Tibial nerve (tissue), 4 donors: ENCODE measurements at regions not wholly inside any gene's neighbourhood (a gene's known extent, or its start where the extent isn't known, plus 50 kb on each side); places are given as distances from the start of the nearest gene placed in this dataset.
"Not testable (repeated sequence)": the region's sequence is repeated elsewhere in the genome, so short reads cannot be mapped to it uniquely, and the experiment has no call there.

Experiments
- DNase-seq, 2 donors: peaks; one replicate each; pipeline ENCODE4 v3.0.0-alpha.2; 2019; ENCODE audit warnings: low spot score in 2 of 2
- H3K27ac ChIP-seq, 4 donors: fragments of 200-600 bp; sonication (generic) in 3 of 4; one replicate each; pipeline ENCODE4 v1.5.1; 2017 to 2019; ENCODE audit warnings: mild to moderate bottlenecking in 1 of 4
- H3K27me3 ChIP-seq, 2 donors: fragments of 200-600 bp; sonication (generic) in 1 of 2; one replicate each; pipeline versions ENCODE4 v1.5.1 to v1.6.0; 2017 to 2019
- H3K36me3 ChIP-seq, 3 donors: fragments of 200-600 bp; sonication (generic); one replicate each; pipeline ENCODE4 v1.5.1; 2018 to 2019
- H3K4me1 ChIP-seq, 4 donors: fragments of 200-600 bp; sonication (generic) in 3 of 4; one replicate each; pipeline ENCODE4 v1.5.1; 2017 to 2019
- H3K4me3 ChIP-seq, 4 donors: fragments of 200-600 bp; sonication (generic) in 3 of 4; one replicate each; pipeline ENCODE4 v1.5.1; 2017 to 2019; ENCODE audit warnings: mild to moderate bottlenecking in 1 of 4, moderate library complexity in 1 of 4
- H3K9me3 ChIP-seq, 4 donors: fragments of 200-600 bp; sonication (generic) in 3 of 4; one replicate each; pipeline ENCODE4 v1.5.1; 2017 to 2019
- EP300 ChIP-seq, 2 donors: sonication (generic); formaldehyde crosslinking; IDR thresholded peaks; one replicate each; pipeline ENCODE4 v1.6.1; 2017; ENCODE audit warnings: antibody characterized with exemption in 2 of 2, mild to moderate bottlenecking in 1 of 2
- POLR2A ChIP-seq, 2 donors: fragments of 450-650 bp; IDR thresholded peaks; one replicate each; pipeline ENCODE4 v1.6.1; 2017; ENCODE audit warnings: antibody characterized with exemption in 2 of 2, mild to moderate bottlenecking in 2 of 2, moderate library complexity in 2 of 2
- WGBS, 2 donors: methylation state at CpG; one replicate each; pipeline ENCODE4 v1.1.5; 2018; 5-methylcytosine and 5-hydroxymethylcytosine counted together
- TF ChIP-seq, protein P1 (sequence below), 5 experiments: fragments of 200-600 bp in 3 of 5; fragments of 450-650 bp in 2 of 5; sonication (generic) in 3 of 5; IDR thresholded peaks; one replicate each; pipeline ENCODE4 v1.5.1; 2016 to 2019; ENCODE audit warnings: antibody characterized with exemption in 5 of 5, mild to moderate bottlenecking in 3 of 5, moderate library complexity in 2 of 5

DNA sequence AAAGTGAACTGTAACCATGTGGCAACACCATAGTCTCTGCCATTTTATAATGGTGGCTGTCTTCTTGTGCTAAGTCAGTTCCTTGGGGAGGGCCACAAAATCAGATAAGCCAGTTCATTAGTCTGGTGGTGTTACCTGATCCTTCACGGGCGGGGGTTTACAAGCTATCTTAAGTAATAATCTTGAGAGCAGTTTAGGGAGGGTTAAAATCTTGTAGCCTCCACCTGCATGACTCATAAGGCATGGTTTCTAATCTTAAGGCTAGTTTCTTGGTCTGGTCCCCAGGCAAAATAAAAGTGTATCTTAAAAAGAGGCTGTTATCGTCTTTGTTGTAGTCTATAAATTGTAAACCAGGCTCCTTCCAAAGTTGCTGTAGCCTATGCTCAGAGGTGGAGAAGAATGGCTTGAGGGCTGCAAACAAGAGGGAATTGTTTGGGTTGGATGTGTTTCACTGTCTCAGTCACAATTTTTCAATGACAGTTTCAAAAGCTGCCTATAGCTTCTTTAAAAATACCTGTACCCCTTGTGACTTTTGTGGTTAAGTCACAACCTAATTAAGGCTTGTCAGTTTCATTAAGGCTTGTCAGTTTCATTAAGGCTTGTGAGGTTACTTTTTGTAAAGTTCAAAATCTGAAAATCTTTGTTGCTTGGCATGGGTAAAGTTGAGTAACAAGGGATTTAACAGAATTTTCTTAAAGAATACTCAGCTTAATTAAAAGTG lies 135.7 kb downstream of the RPS4Y2 start:
- no peaks in the 10 kb centered on the region for H3K9me3 ChIP-seq
- TF ChIP-seq, protein P1, sequence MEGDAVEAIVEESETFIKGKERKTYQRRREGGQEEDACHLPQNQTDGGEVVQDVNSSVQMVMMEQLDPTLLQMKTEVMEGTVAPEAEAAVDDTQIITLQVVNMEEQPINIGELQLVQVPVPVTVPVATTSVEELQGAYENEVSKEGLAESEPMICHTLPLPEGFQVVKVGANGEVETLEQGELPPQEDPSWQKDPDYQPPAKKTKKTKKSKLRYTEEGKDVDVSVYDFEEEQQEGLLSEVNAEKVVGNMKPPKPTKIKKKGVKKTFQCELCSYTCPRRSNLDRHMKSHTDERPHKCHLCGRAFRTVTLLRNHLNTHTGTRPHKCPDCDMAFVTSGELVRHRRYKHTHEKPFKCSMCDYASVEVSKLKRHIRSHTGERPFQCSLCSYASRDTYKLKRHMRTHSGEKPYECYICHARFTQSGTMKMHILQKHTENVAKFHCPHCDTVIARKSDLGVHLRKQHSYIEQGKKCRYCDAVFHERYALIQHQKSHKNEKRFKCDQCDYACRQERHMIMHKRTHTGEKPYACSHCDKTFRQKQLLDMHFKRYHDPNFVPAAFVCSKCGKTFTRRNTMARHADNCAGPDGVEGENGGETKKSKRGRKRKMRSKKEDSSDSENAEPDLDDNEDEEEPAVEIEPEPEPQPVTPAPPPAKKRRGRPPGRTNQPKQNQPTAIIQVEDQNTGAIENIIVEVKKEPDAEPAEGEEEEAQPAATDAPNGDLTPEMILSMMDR (IDR thresholded peaks at IDR 0.05): no peak
- TF ChIP-seq POLR2A (IDR thresholded peaks at IDR 0.05): no peak
- no peak for TF ChIP-seq EP300 (IDR thresholded peaks at IDR 0.05)
- no peaks in the 10 kb centered on the region for H3K27me3 ChIP-seq
- H3K4me3 ChIP-seq: no peak overlapping the region
- H3K4me1 ChIP-seq: no peaks in the 10 kb centered on the region
- DNase-seq: no peak
- H3K36me3 ChIP-seq: no peaks in the 10 kb centered on the region
- WGBS, 2 donors: 86% methylated on average over 3 of the region's 3 CpGs; no CpG with 5 or more reads in 1 of the 2 donors
- H3K27ac ChIP-seq: no peak overlapping the region

DNA sequence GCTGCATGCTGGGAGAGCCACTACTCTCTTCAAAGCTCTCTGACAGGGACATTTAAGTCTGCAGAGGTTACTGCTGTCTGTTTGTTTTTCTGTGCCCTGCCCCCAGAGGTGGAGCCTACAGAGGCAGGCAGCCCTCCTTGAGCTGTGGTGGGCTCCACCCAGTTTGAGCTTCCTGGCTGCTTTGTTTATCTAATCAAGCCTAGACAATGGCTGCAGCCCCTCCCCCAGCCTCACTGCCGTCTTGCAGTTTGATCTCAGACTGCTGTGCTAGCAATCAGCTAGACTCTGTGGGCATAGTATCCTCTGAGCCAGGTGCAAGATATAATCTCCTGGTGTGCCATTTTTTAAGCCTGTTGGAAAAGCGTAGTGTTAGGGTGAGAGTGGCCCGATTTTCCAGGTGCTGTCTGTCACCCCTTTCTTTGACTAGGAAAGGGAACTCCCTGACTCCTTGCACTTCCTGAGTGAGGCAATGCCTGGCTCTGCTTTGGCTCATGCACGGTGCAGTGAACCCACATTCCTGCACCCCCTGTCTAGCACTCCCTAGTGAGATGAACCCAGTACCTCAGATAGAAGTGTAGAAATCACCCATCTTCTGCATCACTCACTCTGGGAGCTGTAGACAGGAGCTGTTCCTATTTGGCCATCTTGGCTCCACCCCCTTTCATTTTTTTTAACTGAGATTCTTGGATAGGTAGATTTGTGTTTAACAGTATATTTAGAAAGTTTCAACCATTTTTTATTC lies 169.6 kb downstream of the RPS4Y2 start:
- WGBS, 2 donors: 73% methylated on average over 4 of the region's 4 CpGs; no CpG with 5 or more reads in 1 of the 2 donors
- not testable (repeated sequence) for H3K36me3 ChIP-seq, DNase-seq, H3K27me3 ChIP-seq, H3K4me3 ChIP-seq, H3K4me1 ChIP-seq, H3K27ac ChIP-seq, H3K9me3 ChIP-seq

DNA sequence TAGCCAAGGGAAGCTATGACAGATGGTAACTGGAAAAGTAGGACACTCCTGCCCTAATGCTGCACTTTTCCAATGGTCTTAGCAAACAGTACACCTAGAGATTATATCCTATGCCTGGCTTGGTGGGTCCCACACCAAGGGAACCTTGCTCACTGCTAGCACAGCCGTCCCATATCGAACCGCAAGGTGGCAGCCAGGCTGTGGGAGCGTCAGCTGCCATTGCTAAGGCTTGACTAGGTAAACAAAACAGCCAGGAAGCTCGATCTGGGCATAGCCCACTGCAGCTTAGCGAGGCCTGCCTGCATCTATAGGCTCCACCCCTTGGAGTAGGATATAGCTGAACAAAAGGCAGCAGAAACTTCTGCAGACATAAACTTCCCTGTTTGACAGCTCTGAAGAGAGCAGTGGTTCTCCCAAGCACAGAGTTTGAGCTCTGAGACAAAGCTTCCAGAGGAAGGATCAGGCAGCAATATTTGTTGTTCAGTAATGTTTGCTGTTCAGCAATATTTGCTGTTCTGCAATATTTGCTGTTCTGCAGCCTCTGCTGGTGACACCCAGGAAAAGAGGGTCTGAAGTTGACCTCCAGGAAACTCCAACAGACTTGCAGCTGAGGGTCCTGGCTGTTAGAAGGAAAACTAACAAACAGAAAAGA lies 173.9 kb downstream of the RPS4Y2 start:
- DNase-seq: no peak
- TF ChIP-seq POLR2A (IDR thresholded peaks at IDR 0.05) (no peak), EP300 (IDR thresholded peaks at IDR 0.05) (no peak)
- TF ChIP-seq, protein P1 (IDR thresholded peaks at IDR 0.05): no peak
- Histone ChIP-seq H3K27ac (no peak overlapping the region), H3K4me3 (no peak overlapping the region), H3K4me1 (no peaks in the 10 kb centered on the region), H3K27me3 (no peaks in the 10 kb centered on the region), H3K36me3 (no peaks in the 10 kb centered on the region), H3K9me3 (peaks cover 0 to 4% (median 0%) of the 10 kb centered on the region in 4 donors)
- 64% methylated on average over 4 of the region's 6 CpGs; no CpG with 5 or more reads in 1 of the 2 donors for WGBS, 2 donors

DNA sequence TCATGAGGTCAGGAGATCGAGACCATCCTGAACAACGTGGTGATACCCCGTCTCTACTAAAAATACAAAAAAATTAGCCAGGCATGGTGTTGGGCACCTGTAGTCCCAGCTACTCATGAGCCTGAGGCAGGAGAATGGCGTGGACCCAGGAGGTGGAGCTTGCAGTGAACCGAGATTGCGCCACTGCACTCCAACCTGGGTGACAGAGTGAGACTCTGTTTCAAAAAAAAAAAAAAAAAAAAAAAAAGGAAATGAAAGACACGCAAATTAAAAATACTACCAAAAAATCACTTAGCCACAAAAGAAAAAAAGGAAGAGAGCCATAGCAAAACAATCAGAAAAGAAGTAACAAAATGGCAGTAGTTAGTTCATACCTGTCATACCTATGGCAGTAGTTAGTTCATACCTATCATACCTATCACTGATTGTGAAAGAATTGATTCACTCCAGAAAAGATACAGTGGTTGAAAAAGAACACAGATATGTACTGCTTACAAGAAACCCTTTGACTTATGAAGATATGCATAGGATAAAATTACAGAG lies 180.9 kb downstream of the RPS4Y2 start:
- not testable (repeated sequence) for H3K4me1 ChIP-seq, H3K27me3 ChIP-seq, H3K9me3 ChIP-seq, H3K27ac ChIP-seq, H3K36me3 ChIP-seq, DNase-seq, H3K4me3 ChIP-seq
- WGBS, 2 donors: 75% methylated on average over 7 of the region's 7 CpGs; no CpG with 5 or more reads in 1 of the 2 donors

DNA sequence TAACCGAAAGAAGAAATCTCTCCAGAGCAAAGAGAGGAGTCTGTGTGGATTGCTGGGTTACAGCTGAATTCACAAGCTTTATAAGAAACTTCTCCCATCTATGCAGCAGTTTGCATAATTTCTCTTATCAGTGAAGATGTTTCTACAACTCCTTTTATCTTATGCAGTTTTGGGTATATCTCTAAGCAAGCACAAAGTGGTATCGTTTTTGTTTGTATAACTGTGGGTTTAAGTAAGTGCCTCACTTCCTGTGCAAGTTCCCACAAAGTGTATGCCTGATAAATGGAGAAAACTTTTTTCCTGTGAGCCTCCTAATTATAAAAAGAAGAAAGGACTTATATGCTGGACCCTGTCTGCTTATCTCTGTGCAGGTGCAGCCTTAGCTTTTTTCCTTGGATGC lies 205.6 kb downstream of the RPS4Y2 start:
- Histone ChIP-seq H3K9me3 (no peaks in the 10 kb centered on the region), H3K4me1 (no peaks in the 10 kb centered on the region), H3K27ac (no peak overlapping the region), H3K4me3 (no peak overlapping the region), H3K27me3 (no peaks in the 10 kb centered on the region), H3K36me3 (no peaks in the 10 kb centered on the region)
- TF ChIP-seq, protein P1 (IDR thresholded peaks at IDR 0.05): no peak
- no peak for TF ChIP-seq POLR2A (IDR thresholded peaks at IDR 0.05)
- no peak for TF ChIP-seq EP300 (IDR thresholded peaks at IDR 0.05)
- 81% methylated on average over 2 of the region's 2 CpGs; no CpG with 5 or more reads in 1 of the 2 donors for WGBS, 2 donors
- DNase-seq: no peak

DNA sequence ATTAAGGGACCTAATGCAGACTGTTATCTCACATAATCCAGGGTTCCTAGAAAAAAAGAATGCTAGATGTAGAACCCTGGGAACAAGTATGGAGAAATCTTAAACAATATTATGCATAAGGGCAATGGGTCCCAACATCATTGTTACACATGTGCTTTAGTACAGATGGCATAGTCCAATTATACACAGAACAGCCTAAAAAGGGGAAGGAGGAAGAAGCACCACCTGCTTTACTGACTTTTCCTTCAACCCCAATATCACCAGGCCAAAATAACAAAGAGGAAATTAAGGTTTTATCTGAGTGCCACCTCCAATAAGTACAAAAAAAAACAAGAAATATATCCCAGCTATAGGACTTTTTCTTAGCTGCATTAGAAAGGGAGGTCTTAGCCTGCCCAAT lies 211.9 kb downstream of the RPS4Y2 start:
- DNase-seq: no peak
- no peaks in the 10 kb centered on the region for H3K4me1 ChIP-seq
- no peak overlapping the region for H3K27ac ChIP-seq
- H3K4me3 ChIP-seq: no peak overlapping the region
- no peaks in the 10 kb centered on the region for H3K9me3 ChIP-seq
- H3K27me3 ChIP-seq: no peaks in the 10 kb centered on the region
- no peaks in the 10 kb centered on the region for H3K36me3 ChIP-seq
- TF ChIP-seq EP300 (IDR thresholded peaks at IDR 0.05): no peak
- TF ChIP-seq, protein P1 (IDR thresholded peaks at IDR 0.05): no peak
- no peak for TF ChIP-seq POLR2A (IDR thresholded peaks at IDR 0.05)
